MM.1S (cell line): ENCODE measurements at regions not wholly inside any gene's neighbourhood (a gene's known extent, or its start where the extent isn't known, plus 50 kb on each side); places are given as distances from the start of the nearest gene placed in this dataset.

Experiments
- DNase-seq: peaks from one replicate; pipeline ENCODE4 v3.0.0-alpha.2; 2015
- H2AFZ ChIP-seq: fragments of 300-600 bp; sonication (generic); 2 replicates; pipeline ENCODE4 v1.6.0; 2016; ENCODE audit warnings: antibody characterized with exemption, low read length
- H3F3A ChIP-seq: fragments of 300-600 bp; sonication (generic); 2 replicates; pipeline ENCODE4 v1.6.1; 2016; ENCODE audit warnings: mild to moderate bottlenecking, antibody characterized with exemption, low read length, moderate library complexity, mixed read lengths; ENCODE audit not compliant: insufficient read depth
- H3K27ac ChIP-seq: fragments of 300-600 bp; sonication (generic); 2 replicates; pipeline ENCODE4 v1.5.1; 2016; ENCODE audit warnings: mild to moderate bottlenecking, low read length
- H3K27me3 ChIP-seq: fragments of 300-600 bp; sonication (generic); replicated peaks from 2 replicates; pipeline ENCODE4 v1.6.0; 2016; ENCODE audit warnings: low read length; ENCODE audit not compliant: insufficient read depth
- H3K36me3 ChIP-seq: fragments of 300-600 bp; sonication (generic); replicated peaks from 2 replicates; pipeline ENCODE4 v1.6.1; 2016; ENCODE audit warnings: mild to moderate bottlenecking, low read length, mixed read lengths; ENCODE audit not compliant: insufficient read depth
- H3K4me1 ChIP-seq: fragments of 300-600 bp; sonication (generic); 2 replicates; pipeline ENCODE4 v1.6.1; 2016; ENCODE audit warnings: low read length, mixed read lengths
- H3K4me2 ChIP-seq: fragments of 300-600 bp; sonication (generic); 2 replicates; pipeline ENCODE4 v1.6.0; 2016; ENCODE audit warnings: low read depth, low read length
- H3K4me3 ChIP-seq: fragments of 300-600 bp; sonication (generic); 2 replicates; pipeline ENCODE4 v1.5.1; 2016; ENCODE audit warnings: low read length, mixed read lengths
- H3K79me2 ChIP-seq: fragments of 300-600 bp; sonication (generic); 2 replicates; pipeline ENCODE4 v1.6.1; 2016; ENCODE audit warnings: mixed run types, low read length, mixed read lengths
- H3K9ac ChIP-seq: fragments of 300-600 bp; sonication (generic); 2 replicates; pipeline ENCODE4 v1.6.1; 2016; ENCODE audit warnings: low read length, mixed read lengths
- H3K9me2 ChIP-seq: fragments of 300-600 bp; sonication (generic); replicated peaks from 2 replicates; pipeline ENCODE4 v1.6.1; 2016; ENCODE audit warnings: mild to moderate bottlenecking, low read length, mixed read lengths; ENCODE audit not compliant: insufficient read depth
- H3K9me3 ChIP-seq: fragments of 300-600 bp; sonication (generic); replicated peaks from 2 replicates; pipeline ENCODE4 v1.6.1; 2016; ENCODE audit warnings: mild to moderate bottlenecking, low read length, mixed read lengths; ENCODE audit not compliant: insufficient read depth
- H4K20me1 ChIP-seq: fragments of 300-600 bp; sonication (generic); 2 replicates; pipeline ENCODE4 v1.6.1; 2016; ENCODE audit warnings: mild to moderate bottlenecking, low read length, moderate library complexity, mixed read lengths; ENCODE audit not compliant: insufficient read depth
- CTCF ChIP-seq: fragments of 300-600 bp; sonication (generic); IDR thresholded peaks from 2 replicates; pipeline ENCODE4 v1.5.1; 2016; ENCODE audit warnings: antibody characterized with exemption, low read length, mixed read lengths
- EZH2 ChIP-seq: fragments of 300-600 bp; sonication (generic); optimal IDR thresholded peaks from 2 replicates; pipeline ENCODE3; 2017; ENCODE audit warnings: low read depth, mild to moderate bottlenecking, antibody characterized with exemption, low read length, mixed read lengths
- EZH2phosphoT487 ChIP-seq: fragments of 300-600 bp; sonication (generic); IDR thresholded peaks from 2 replicates; pipeline ENCODE4 v1.6.1; 2018; ENCODE audit warnings: antibody characterized with exemption, low read length

GRCh38 chr21:16376673-16377072, 646.9 kb downstream of the USP25 start:
- TF ChIP-seq CTCF (no peak), EZH2 (no peak), EZH2phosphoT487 (no peak)
- Histone ChIP-seq H3K4me2 (no peak overlapping the region), H4K20me1 (no peaks in the 10 kb centered on the region), H3K9me3 (no peaks in the 10 kb centered on the region), H3K27me3 (no peaks in the 10 kb centered on the region), H3K36me3 (no peaks in the 10 kb centered on the region), H2AFZ (no peak overlapping the region), H3K4me3 (no peak overlapping the region), H3F3A (no peaks in the 10 kb centered on the region), H3K27ac (no peak overlapping the region), H3K9me2 (no peaks in the 10 kb centered on the region), H3K79me2 (no peaks in the 10 kb centered on the region), H3K4me1 (no peaks in the 10 kb centered on the region), H3K9ac (no peak overlapping the region)
- DNase-seq, result no peak

GRCh38 chr21:16377120-16377658, 647.4 kb downstream of the USP25 start:
- Histone ChIP-seq H3K79me2 (no peaks in the 10 kb centered on the region), H3F3A (no peaks in the 10 kb centered on the region), H3K27me3 (no peaks in the 10 kb centered on the region), H3K9me3 (no peaks in the 10 kb centered on the region), H3K36me3 (no peaks in the 10 kb centered on the region), H3K27ac (no peak overlapping the region), H3K4me2 (no peak overlapping the region), H4K20me1 (no peaks in the 10 kb centered on the region), H3K9ac (no peak overlapping the region), H2AFZ (no peak overlapping the region), H3K9me2 (no peaks in the 10 kb centered on the region), H3K4me1 (no peaks in the 10 kb centered on the region), H3K4me3 (no peak overlapping the region)
- DNase-seq, result no peak
- TF ChIP-seq EZH2phosphoT487, result no peak
- no peak for TF ChIP-seq CTCF
- no peak for TF ChIP-seq EZH2

GRCh38 chr21:16377857-16378256, 648.1 kb downstream of the USP25 start:
- H3K27ac ChIP-seq, result no peak overlapping the region
- no peaks in the 10 kb centered on the region for H3K9me3 ChIP-seq
- H3K9ac ChIP-seq, result no peak overlapping the region
- H3K9me2 ChIP-seq, result no peaks in the 10 kb centered on the region
- no peak for DNase-seq
- H3K4me3 ChIP-seq, result no peak overlapping the region
- no peaks in the 10 kb centered on the region for H3K79me2 ChIP-seq
- H3K4me1 ChIP-seq, result no peaks in the 10 kb centered on the region
- H4K20me1 ChIP-seq, result no peaks in the 10 kb centered on the region
- no peaks in the 10 kb centered on the region for H3K27me3 ChIP-seq
- H3F3A ChIP-seq, result no peaks in the 10 kb centered on the region
- H3K36me3 ChIP-seq, result no peaks in the 10 kb centered on the region
- no peak overlapping the region for H3K4me2 ChIP-seq
- no peak overlapping the region for H2AFZ ChIP-seq
- TF ChIP-seq EZH2 (no peak), EZH2phosphoT487 (no peak), CTCF (no peak)
